HG03064 (cell line): ENCODE measurements at regions not wholly inside any gene's neighbourhood (a gene's known extent, or its start where the extent isn't known, plus 50 kb on each side); places are given as distances from the start of the nearest gene placed in this dataset.
"Not testable (repeated sequence)": the region's sequence is repeated elsewhere in the genome, so short reads cannot be mapped to it uniquely, and the experiment has no call there.

Experiments
- ATAC-seq: cut with Tn5 transposase; IDR thresholded peaks from one replicate; pipeline ENCODE4 v1.9.1; 2021; ENCODE audit warnings: low read depth; ENCODE audit not compliant: unreplicated experiment

GRCh38 chr7:142507799-142508198 is 241.5 kb upstream of the PRSS1 start:
- no peak for ATAC-seq

GRCh38 chr7:142507066-142507465 is 242.2 kb upstream of the PRSS1 start:
- not testable (repeated sequence) for ATAC-seq

GRCh38 chr7:142506601-142507000 is 242.7 kb upstream of the PRSS1 start:
- no peak for ATAC-seq

GRCh38 chr7:142503949-142504348 is 245.3 kb upstream of the PRSS1 start:
- ATAC-seq = not testable (repeated sequence)

DNA sequence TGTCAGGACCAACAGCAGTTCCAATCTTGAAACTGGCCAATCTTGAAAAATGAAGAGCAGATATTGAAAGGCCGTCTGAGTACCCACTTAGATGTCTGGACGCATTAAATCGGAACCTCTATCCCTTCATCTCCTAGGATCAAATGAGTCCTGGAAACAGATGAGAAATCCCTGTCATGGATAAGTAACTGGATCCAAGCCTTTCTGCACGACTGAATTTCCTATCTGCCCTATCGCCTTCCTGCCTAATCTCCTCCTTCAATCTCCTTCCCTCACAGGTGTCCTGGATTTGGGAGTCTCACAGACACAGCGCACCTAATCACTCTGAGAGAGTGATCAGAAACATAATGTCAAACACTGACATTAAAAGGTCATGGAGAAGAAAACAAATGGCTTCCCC is 245.2 kb upstream of the PRSS58 start:
- no peak for ATAC-seq

DNA sequence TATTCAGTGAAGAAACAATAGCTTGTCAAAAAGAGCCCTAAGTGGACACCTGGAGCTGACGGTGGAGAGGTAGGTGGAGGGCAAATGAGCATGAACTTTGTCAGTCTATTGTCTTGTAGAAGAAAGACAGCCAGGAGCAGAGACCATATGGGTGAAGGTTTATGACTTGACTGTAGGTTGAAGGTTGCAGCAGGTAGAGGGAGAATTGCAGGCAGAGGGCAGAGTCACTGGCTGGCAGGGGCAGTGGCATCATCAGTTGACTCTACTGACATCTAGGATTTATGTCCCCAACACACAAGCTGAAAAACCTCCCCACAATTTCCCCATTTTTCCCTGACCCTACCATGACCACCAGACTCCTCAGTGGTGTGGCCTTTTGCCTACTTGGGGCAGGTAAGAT is 243.6 kb upstream of the PRSS58 start:
- ATAC-seq = no peak

GRCh38 chr7:142500366-142500765 is 242.5 kb upstream of the PRSS58 start:
- ATAC-seq = no peak

DNA sequence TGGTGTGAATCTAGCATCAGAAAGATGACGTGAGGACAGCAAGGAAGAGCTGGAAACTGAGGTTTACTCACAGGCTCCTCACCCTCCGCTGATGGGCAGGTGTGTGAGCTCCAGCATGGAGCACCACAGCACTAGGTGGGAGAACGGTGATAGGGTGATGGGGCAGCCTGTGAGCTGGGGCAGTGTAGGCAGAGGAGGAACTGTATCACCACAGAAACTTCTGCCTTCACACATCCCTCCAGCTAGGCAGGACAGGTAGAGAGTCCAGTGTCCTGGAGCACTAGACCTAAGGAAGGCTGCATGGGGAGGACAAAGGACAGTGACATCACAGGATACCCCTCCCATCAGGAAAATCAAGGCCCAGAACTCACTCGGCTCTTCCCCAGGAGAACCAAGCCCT is 241.8 kb upstream of the PRSS58 start:
- no peak for ATAC-seq

DNA sequence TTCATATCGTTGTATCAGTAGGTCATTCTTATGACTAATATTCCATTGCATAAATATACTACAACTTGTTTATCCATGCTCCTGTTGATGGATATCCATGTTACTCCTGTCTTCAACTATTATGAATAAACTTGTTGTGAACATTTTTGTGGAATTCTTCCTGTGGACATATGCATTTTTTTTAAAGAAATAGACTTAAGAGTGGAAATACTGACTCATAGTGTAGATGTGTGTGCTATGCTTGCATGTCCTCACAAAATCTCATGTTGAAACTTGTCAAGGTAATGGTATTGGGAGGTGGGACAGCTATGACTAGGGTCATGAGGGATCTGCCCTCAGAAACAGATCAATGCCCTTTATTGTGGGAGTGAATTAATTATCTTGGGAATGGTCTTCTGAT is 240.5 kb upstream of the PRSS58 start:
- ATAC-seq = no peak

DNA sequence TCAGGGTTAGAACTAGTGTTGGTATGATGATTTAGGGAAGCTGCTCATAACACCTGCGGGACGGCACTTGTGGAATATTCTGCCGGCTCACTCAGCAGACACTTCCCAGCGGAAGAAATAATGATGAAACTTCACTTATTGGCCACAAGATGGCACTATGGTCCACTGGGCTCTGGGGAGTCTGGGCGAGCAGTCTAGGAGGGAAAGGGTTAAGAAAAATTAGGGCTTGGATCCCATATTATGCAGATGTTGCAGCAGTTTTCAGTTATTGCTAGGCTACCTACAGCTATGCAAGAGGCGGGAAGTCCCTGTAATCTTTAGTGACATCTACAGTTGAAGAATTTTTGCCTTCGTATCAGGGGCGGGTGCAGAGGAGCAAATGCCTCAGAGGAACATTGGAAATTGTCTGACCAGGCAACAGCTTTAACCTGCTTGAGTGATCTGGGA is 238.7 kb upstream of the PRSS58 start:
- ATAC-seq = peak; percentile 71

DNA sequence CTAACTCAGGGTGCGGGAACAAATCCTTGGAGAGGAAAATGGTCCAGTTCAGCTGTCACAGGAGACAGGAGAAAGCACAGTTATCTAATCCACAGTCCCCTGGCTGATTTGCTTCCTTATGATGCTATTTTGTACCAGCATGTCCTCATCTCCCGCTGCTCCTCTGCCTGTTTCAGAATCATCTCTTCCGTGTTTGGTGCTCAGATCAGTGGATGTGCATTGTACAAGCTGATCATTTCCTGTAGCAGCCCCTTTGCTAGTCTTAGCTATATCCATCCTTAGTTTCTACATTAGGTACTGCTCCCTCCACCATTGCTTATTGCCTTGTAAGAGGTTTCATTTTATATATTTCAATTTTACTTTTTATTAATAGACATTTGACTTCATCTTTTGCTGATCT is 238.0 kb upstream of the PRSS58 start:
- ATAC-seq = not testable (repeated sequence)

DNA sequence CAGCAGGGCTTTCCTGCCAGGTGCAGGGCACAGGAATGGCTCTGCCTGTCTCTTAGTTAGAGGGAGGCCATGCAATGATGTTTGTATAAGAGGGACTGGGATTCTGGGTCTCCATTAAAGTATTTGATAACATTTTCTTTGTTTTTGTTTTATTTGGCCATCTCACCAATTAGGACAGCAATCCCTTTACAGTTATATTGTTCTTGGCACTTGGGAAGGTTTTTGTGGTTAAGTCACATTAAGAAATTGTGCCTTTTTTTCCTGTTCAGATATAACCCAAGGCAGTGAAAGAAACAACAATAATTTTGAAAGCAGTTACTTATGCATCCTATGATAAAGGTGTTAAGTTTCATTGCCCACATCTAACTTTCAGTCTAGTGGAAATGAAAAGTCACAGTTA is 237.4 kb upstream of the PRSS58 start:
- ATAC-seq = not testable (repeated sequence)

- no peak for ATAC-seq
These were observed 236.2 kb upstream of the PRSS58 start for GRCh38 chr7:142494021-142494420.

- no peak for ATAC-seq
These were observed 231.0 kb upstream of the PRSS58 start for GRCh38 chr7:142488842-142489241.

DNA sequence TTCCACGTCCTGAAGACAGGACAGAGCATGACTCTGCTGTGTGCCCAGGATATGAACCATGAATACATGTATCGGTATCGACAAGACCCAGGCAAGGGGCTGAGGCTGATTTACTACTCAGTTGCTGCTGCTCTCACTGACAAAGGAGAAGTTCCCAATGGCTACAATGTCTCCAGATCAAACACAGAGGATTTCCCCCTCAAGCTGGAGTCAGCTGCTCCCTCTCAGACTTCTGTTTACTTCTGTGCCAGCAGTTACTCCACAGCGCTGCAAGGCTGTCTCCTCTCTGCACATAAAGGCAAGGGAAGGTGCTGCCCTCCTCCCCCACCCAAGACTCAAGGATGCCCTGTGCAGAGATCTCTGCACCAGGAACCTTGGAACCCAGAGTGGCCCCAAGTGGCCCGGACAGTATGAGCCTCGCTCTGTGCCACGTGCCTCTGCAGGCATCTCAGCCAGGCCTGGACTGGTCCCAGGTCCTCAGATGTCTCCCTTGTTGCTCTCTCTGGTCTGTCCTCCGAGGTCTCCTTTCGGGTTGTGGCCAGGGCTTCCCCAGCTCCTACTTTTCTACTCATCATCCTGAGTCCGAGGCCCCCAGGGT is 230.3 kb upstream of the PRSS58 start:
- no peak for ATAC-seq

- not testable (repeated sequence) for ATAC-seq
These were observed 229.7 kb upstream of the PRSS58 start for GRCh38 chr7:142487565-142487964.

- no peak for ATAC-seq
These were observed 229.3 kb upstream of the PRSS58 start for GRCh38 chr7:142487124-142487523.

DNA sequence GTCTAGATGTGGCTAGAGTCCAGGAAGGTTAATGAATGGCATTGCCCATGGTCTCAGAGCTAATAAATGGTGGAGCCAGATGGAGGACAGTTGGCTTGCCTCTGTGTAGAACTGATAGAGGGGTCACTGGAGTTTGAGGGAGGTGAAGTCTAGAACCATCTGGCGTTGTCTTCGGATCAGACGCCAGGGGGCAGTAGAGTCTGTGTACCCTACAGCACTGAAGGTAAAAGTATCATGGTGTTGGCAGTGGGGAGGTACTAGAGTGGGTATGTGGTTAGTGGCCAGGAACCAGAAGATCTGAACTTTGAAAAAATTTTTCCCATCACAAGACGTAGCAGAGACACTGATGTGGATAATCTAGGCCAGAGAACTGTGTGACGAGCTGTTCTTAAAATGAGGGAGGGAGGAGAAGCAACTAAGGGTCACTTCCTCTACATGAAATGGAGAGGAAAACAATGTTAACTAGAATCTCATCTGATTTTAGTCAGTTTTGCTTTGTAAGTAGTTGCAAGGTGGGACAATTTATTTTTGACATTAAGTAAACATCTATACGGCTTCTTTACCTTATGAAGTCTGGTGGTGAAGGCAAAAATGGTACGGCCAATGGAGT is 227.9 kb upstream of the PRSS58 start:
- no peak for ATAC-seq

DNA sequence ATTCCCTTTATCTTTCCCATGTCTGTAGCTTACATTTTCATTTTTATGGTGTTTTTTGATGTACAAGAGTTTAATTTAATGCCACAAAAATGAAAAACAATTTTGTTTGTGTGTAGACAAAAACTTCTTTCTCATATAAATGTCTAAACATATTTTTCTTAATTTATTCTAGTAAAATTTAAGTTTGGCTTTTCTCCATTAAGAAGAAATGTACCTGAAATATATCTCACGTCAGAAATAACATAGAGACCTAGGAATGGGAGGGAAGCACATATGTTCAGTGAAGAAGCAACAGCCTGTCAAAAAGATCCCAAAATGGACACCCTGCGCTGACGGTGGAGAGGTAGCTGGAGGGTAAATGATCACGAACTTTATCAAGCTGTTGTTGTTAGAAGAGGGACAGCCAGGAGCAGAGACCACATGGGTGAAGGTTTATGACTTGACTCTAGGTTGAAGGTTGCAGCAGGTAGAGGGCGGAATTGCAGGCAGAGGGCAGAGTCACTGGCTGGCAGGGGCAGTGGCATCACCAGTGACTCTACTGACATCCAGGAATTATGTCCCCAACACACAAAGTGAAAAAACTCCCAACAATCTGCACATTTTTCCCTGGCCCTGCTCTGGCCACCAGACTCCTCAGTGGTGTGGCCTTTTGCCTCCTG is 225.9 kb upstream of the PRSS58 start:
- no peak for ATAC-seq

- ATAC-seq = peak; percentile 46
These were observed 225.2 kb upstream of the PRSS58 start for GRCh38 chr7:142482891-142483658.

GRCh38 chr7:142481548-142481947 is 223.7 kb upstream of the PRSS58 start:
- ATAC-seq = no peak
